HG03066 (cell line): ENCODE measurements at regions not wholly inside any gene's neighbourhood (a gene's known extent, or its start where the extent isn't known, plus 50 kb on each side); places are given as distances from the start of the nearest gene placed in this dataset.
"Not testable (repeated sequence)": the region's sequence is repeated elsewhere in the genome, so short reads cannot be mapped to it uniquely, and the experiment has no call there.

Source experiments
- ATAC-seq: cut with Tn5 transposase; IDR thresholded peaks from one replicate; pipeline ENCODE4 v1.9.1; 2021; ENCODE audit warnings: low read depth; ENCODE audit not compliant: unreplicated experiment

- no peak for ATAC-seq
Observed at GRCh38 chr6:144471986-144472385, 186.9 kb downstream of the UTRN start.

GRCh38 chr6:144474290-144474689, 189.2 kb downstream of the UTRN start:
- ATAC-seq, result no peak

- no peak for ATAC-seq
Observed at GRCh38 chr6:144474904-144475303, 189.8 kb downstream of the UTRN start.

GRCh38 chr6:144475411-144475810, 190.3 kb downstream of the UTRN start:
- ATAC-seq, result no peak

- ATAC-seq, result no peak
Observed at GRCh38 chr6:144476286-144476685, 191.2 kb downstream of the UTRN start.

GRCh38 chr6:144477396-144477795, 192.3 kb downstream of the UTRN start:
- no peak for ATAC-seq

DNA sequence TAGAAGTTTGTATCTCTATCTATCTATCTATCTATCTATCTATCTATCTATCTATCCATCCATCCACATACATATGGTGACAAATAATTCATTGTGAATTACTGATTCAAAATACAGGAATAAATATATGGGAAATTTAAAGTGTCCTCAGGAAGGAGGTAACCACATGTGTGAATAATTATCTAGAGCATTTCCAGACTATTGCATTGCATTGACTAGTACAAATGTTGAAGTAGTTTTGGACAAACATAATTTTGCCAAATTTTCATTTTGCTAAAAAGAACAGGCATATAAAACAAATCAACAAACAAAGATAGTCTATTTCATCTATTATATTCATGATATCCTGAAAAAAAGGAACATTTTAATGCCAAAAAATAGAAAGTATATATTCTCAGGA, 192.7 kb downstream of the UTRN start:
- ATAC-seq, result no peak

- no peak for ATAC-seq
Observed at GRCh38 chr6:144478483-144478882, 193.3 kb downstream of the UTRN start.

DNA sequence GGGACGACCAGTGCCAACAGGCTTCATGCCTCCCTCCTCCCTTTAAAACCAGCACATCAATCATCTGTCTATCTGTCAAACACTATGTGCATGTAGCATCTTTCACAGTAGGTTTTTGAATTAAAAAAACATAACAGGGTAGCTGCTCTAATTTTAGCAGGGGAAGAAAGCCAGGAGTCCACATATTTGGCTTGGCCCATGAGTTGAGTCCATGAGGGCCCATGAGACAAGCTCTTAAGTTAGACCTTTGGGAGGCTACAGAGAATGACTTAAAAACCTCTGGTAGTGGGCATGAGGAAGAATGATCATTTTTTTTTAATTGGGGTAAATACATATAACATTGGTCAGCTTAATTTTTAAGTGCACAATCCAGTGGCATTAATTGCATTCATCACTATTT, 194.9 kb downstream of the UTRN start:
- ATAC-seq, result no peak

DNA sequence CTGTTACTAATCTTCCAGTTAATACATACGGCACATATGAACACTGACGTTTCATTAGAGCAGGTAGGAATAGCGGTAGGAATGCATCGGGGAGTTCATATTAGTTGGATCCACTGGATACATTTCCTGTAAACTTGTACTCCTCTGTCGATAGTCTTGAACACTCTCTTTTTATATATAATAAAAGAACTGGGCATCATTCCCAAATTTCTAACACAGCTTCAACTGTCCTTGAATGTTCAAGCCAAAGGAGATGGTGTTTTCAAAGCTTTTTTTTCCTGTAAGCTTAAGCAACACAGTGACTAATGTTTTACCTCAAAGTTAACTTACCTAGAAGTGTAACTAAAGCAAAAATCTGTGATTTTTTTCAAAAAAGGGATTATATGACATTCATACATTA, 195.3 kb downstream of the UTRN start:
- ATAC-seq, result no peak

- ATAC-seq, result no peak
Observed at GRCh38 chr6:144481527-144481926, 196.4 kb downstream of the UTRN start.

DNA sequence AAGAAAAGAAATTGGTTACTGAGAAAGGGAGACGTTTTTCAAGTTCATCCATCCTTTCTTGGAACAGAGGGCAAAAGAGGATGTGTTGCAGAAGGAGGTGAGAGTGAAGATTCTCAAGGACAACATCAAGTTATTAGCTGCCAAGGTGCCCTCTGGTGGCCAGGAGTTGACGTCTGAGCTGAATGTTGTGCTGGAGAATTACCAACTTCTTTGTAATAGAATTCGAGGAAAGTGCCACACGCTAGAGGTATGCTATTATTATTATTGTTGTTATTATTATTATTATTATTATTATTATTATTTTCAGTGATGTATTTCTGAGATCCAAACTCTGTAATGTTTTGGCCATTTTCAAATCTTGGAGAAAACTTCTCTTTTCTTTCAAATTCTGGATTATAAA, 197.0 kb downstream of the UTRN start:
- peak; percentile 70 for ATAC-seq

DNA sequence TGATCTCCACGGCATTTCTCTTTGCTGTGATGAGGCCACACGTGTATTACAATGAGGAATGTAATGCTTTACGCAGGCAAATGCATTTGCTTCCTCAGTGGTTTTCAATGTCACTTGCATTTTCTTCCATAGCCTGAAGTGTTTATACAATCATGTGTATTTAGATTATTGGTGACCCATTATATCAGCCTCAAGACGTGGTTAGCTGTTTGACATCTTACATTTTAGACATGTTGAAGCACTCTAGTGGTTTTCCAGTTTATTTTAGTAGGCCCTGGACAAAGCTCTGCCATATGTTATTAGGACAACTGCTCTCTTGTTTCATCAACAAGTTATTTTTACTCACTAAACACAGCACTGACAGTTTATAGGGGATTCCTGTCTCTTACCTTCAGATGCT, 200.4 kb downstream of the UTRN start:
- ATAC-seq, result no peak

- ATAC-seq, result no peak
Observed at GRCh38 chr6:144488590-144488989, 203.5 kb downstream of the UTRN start.

GRCh38 chr6:144493035-144493910, 208.1 kb downstream of the UTRN start:
- no peak for ATAC-seq

- not testable (repeated sequence) for ATAC-seq
Observed at GRCh38 chr6:144495076-144495475, 209.9 kb downstream of the UTRN start.

GRCh38 chr6:144497650-144498049, 212.5 kb downstream of the UTRN start:
- no peak for ATAC-seq

DNA sequence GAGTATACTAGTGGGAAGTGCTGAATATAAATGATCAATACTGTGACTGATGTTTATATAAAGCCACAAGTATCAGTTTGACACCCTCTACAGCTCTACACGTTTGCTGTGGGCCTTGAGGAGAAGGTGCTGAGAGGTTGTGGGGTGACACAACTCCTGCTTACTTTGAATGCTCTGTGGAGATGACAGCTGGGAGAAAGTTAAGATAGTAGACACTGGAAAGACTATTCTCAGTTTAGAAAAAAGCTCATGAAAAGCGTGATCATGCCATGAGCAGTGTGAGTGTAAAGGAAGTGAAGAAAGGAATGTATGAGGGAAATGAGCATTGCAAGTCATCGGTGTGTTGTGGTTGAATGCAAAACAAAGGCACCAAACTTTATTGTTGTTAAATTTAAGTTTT, 215.8 kb downstream of the UTRN start:
- ATAC-seq, result no peak

- not testable (repeated sequence) for ATAC-seq
Observed at GRCh38 chr6:144505214-144505613, 220.1 kb downstream of the UTRN start.

DNA sequence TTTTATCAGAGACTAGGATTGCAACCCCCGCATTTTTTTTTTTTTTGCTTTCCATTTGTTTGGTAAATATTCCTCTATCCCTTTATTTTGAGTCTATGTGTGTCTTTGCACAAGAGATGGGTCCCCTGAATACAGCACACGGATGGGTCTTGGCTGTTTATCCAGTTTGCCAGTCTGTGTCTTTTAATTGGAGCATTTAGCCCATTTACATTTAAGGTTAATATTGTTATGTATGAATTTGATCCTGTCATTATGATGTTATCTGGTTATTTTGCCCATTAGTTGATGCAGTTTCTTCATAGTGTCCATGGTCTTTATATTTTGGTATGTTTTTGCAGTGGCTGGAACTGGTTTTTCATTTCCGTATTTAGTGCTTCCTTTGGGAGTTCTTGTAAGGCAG, 220.9 kb downstream of the UTRN start:
- not testable (repeated sequence) for ATAC-seq

DNA sequence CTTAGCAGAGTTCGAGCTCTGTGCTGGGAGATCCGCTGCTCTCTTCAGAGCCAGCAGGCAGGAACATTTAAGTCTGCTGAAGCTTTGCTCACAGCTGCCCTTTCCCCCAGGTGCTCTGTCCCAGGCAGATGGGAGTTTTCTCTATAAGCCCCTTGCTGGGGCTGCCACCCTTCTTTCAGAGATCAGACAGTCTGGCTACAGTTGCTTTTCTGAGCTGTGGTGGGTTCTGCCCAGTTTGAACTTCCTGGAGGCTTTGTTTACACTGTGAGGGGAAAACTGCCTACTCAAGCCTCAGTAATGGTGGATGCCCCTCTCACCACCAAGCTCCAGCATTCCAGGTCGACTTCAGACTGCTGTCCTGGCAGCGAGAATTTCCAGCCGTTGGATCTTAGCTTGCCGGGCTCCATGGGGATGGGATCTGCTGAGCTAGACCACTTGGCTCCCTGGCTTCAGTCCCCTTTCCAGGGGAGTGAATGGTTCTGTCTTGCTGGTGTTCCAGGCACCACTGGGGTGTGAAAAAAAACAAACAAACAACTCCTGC, 222.7 kb downstream of the UTRN start:
- ATAC-seq, result not testable (repeated sequence)

- ATAC-seq, result no peak
Observed at GRCh38 chr6:144510859-144511258, 225.7 kb downstream of the UTRN start.
